ENCODE measurements at regions not wholly inside any gene's neighbourhood (a gene's known extent, or its start where the extent isn't known, plus 50 kb on each side); places are given as distances from the start of the nearest gene placed in this dataset.

- DNase-seq (ENCODE audit: low spot score) = no peak
- H3K27ac ChIP-seq (ENCODE audit: low read depth, low read length, poor library complexity, severe bottlenecking) = no peak overlapping the region
- POLR2A ChIA-PET = no interaction called here
- H4K20me1 ChIP-seq (ENCODE audit: insufficient read depth, low read length) = no peaks in the 10 kb centered on the region
- no peaks in the 10 kb centered on the region for H3K9me3 ChIP-seq (ENCODE audit: low read length)
- intact Hi-C loops (cut with micrococcal nuclease; ENCODE audit: unreplicated experiment) = no loop called here
- H3K9me2 ChIP-seq (ENCODE audit: insufficient read depth, low read length) = no peaks in the 10 kb centered on the region
- BruUV-seq (replicated peaks) = no TSS peak
- no peaks in the 10 kb centered on the region for H3K79me2 ChIP-seq (ENCODE audit: insufficient read depth, low read depth, low read length)
- TF ChIP-seq CTCF (conservative IDR thresholded peaks at IDR 0.05; ENCODE audit: low read length) (no peak), EZH2phosphoT487 (IDR thresholded peaks at IDR 0.05; ENCODE audit: borderline replicate concordance, low read depth, low read length) (no peak)
- no peak overlapping the region for H3K4me2 ChIP-seq (ENCODE audit: low read length)
- H3K4me1 ChIP-seq (ENCODE audit: insufficient read depth, low read length, poor library complexity, severe bottlenecking) = peaks cover 4% of the 10 kb centered on the region
- H2AFZ ChIP-seq (ENCODE audit: low read length) = no peak overlapping the region
- CTCF ChIA-PET (ENCODE audit: unreplicated experiment) = no interaction called here
- H3K4me3 ChIP-seq (ENCODE audit: low read depth, low read length, poor library complexity, severe bottlenecking) = no peak overlapping the region
- no peaks in the 10 kb centered on the region for H3K36me3 ChIP-seq (ENCODE audit: insufficient read depth, low read length)
Observed at GRCh38 chr2:63775191-63775590, 66.5 kb upstream of the UGP2 start.

GRCh38 chr2:63776382-63776781, 65.3 kb upstream of the UGP2 start:
- no peak overlapping the region for H3K27ac ChIP-seq (ENCODE audit: low read depth, low read length, poor library complexity, severe bottlenecking)
- TF ChIP-seq EZH2phosphoT487 (IDR thresholded peaks at IDR 0.05; ENCODE audit: borderline replicate concordance, low read depth, low read length) = no peak
- no peak for TF ChIP-seq CTCF (conservative IDR thresholded peaks at IDR 0.05; ENCODE audit: low read length)
- CTCF ChIA-PET (ENCODE audit: unreplicated experiment) = no interaction called here
- no TSS peak for BruUV-seq (replicated peaks)
- intact Hi-C loops (cut with micrococcal nuclease; ENCODE audit: unreplicated experiment) = no loop called here
- no peak overlapping the region for H3K4me3 ChIP-seq (ENCODE audit: low read depth, low read length, poor library complexity, severe bottlenecking)
- no peaks in the 10 kb centered on the region for H3K9me2 ChIP-seq (ENCODE audit: insufficient read depth, low read length)
- no peak overlapping the region for H2AFZ ChIP-seq (ENCODE audit: low read length)
- no peaks in the 10 kb centered on the region for H3K36me3 ChIP-seq (ENCODE audit: insufficient read depth, low read length)
- no peak overlapping the region for H3K4me2 ChIP-seq (ENCODE audit: low read length)
- POLR2A ChIA-PET = interaction anchor here (0.6 kb wide), 1 partner anchor 676 kb away, joined by 4 read pairs; no protein-coding TSS in a partner anchor
- H4K20me1 ChIP-seq (ENCODE audit: insufficient read depth, low read length) = no peaks in the 10 kb centered on the region
- no peaks in the 10 kb centered on the region for H3K9me3 ChIP-seq (ENCODE audit: low read length)
- DNase-seq (ENCODE audit: low spot score) = no peak
- H3K4me1 ChIP-seq (ENCODE audit: insufficient read depth, low read length, poor library complexity, severe bottlenecking) = peaks cover 4% of the 10 kb centered on the region
- no peaks in the 10 kb centered on the region for H3K79me2 ChIP-seq (ENCODE audit: insufficient read depth, low read depth, low read length)

GRCh38 chr2:63777816-63778215, 63.9 kb upstream of the UGP2 start:
- peaks cover 4% of the 10 kb centered on the region for H3K4me1 ChIP-seq (ENCODE audit: insufficient read depth, low read length, poor library complexity, severe bottlenecking)
- intact Hi-C loops (cut with micrococcal nuclease; ENCODE audit: unreplicated experiment) = no loop called here
- DNase-seq (ENCODE audit: low spot score) = no peak
- no peak overlapping the region for H3K27ac ChIP-seq (ENCODE audit: low read depth, low read length, poor library complexity, severe bottlenecking)
- TF ChIP-seq EZH2phosphoT487 (IDR thresholded peaks at IDR 0.05; ENCODE audit: borderline replicate concordance, low read depth, low read length) (no peak), CTCF (conservative IDR thresholded peaks at IDR 0.05; ENCODE audit: low read length) (no peak)
- H3K4me2 ChIP-seq (ENCODE audit: low read length) = no peak overlapping the region
- H3K9me2 ChIP-seq (ENCODE audit: insufficient read depth, low read length) = no peaks in the 10 kb centered on the region
- no peak overlapping the region for H3K4me3 ChIP-seq (ENCODE audit: low read depth, low read length, poor library complexity, severe bottlenecking)
- no peaks in the 10 kb centered on the region for H3K9me3 ChIP-seq (ENCODE audit: low read length)
- H2AFZ ChIP-seq (ENCODE audit: low read length) = no peak overlapping the region
- no peaks in the 10 kb centered on the region for H3K36me3 ChIP-seq (ENCODE audit: insufficient read depth, low read length)
- no peaks in the 10 kb centered on the region for H4K20me1 ChIP-seq (ENCODE audit: insufficient read depth, low read length)
- ChIA-PET CTCF (ENCODE audit: unreplicated experiment) (no interaction called here), POLR2A (interaction anchor here (1.0 to 1.5 kb wide), 2 partner anchors 19 to 86 kb away, joined by 3 read pairs; no protein-coding TSS in a partner anchor)
- no peaks in the 10 kb centered on the region for H3K79me2 ChIP-seq (ENCODE audit: insufficient read depth, low read depth, low read length)
- no TSS peak for BruUV-seq (replicated peaks)

Measured in OCI-LY7 (cell line).